Lung (tissue), 11 donors: ENCODE measurements at regions not wholly inside any gene's neighbourhood (a gene's known extent, or its start where the extent isn't known, plus 50 kb on each side); places are given as distances from the start of the nearest gene placed in this dataset.

Experiments
- ATAC-seq: fragments of 200-7000 bp; cut with Tn5 transposase; one replicate; pipeline ENCODE4 v1.9.1; 2020; ENCODE audit warnings: moderate number of reproducible peaks; ENCODE audit not compliant: insufficient read depth, low FRiP score
- DNase-seq, 3 donors: peaks; one replicate each; pipeline ENCODE4 v3.0.0-alpha.2; 2013 to 2017
- H3K27ac ChIP-seq, 2 donors: one replicate each; pipeline ENCODE4 v1.5.1; 2013; ENCODE audit warnings: mild to moderate bottlenecking in 2 of 2, moderate library complexity in 2 of 2, control low read depth in 1 of 2, inconsistent platforms in 1 of 2, low read depth in 1 of 2, low read length in 1 of 2
- H3K27me3 ChIP-seq, 3 donors: one replicate each; pipeline ENCODE4 v1.5.1; 2013; ENCODE audit warnings: low read length in 2 of 3; ENCODE audit not compliant: control insufficient read depth in 3 of 3, insufficient read depth in 3 of 3
- H3K36me3 ChIP-seq, 4 donors: one replicate each; pipeline ENCODE4 v1.5.1; 2013; ENCODE audit warnings: low read length in 4 of 4, mild to moderate bottlenecking in 1 of 4, moderate library complexity in 1 of 4; ENCODE audit not compliant: control insufficient read depth in 4 of 4, insufficient read depth in 4 of 4
- H3K4me1 ChIP-seq, 5 donors: one replicate each; pipeline ENCODE4 v1.5.1; 2013; ENCODE audit warnings: low read length in 5 of 5, mild to moderate bottlenecking in 2 of 5, moderate library complexity in 1 of 5; ENCODE audit not compliant: control insufficient read depth in 5 of 5, insufficient read depth in 5 of 5
- H3K4me3 ChIP-seq: one replicate; pipeline ENCODE4 v1.5.1; 2013; ENCODE audit warnings: mild to moderate bottlenecking, control low read depth, moderate library complexity
- H3K9ac ChIP-seq, 2 donors: one replicate each; pipeline ENCODE4 v1.5.1; 2013; ENCODE audit warnings: low read length in 2 of 2, control low read depth in 1 of 2; ENCODE audit not compliant: insufficient read depth in 1 of 2
- H3K9me3 ChIP-seq, 4 donors: one replicate each; pipeline ENCODE4 v1.5.1; 2013; ENCODE audit warnings: low read length in 3 of 4, mild to moderate bottlenecking in 1 of 4, moderate library complexity in 1 of 4; ENCODE audit not compliant: control insufficient read depth in 4 of 4, insufficient read depth in 3 of 4
- WGBS, 2 donors: extraction: QIAGEN DNeasy Blood & Tissue Kit; methylation state at CpG; one replicate each; pipeline ENCODE4 v1.1.7; 2013; 5-methylcytosine and 5-hydroxymethylcytosine counted together
- TF ChIP-seq, protein P1 (sequence below): IDR thresholded peaks from 2 replicates; pipeline ENCODE4 v1.5.1; 2012; ENCODE audit warnings: mild to moderate bottlenecking; ENCODE audit errors: control extremely low read depth, extremely low read depth
- donor health status: control.
- donor health status: control.
- donor health status: Bipolar disorder and iron deficiency.
- donor health status: healthy.
- donor health status: DM: yes; HTN: yes; CAD: no.

GRCh38 chr20:10730629-10731183, 56.9 kb upstream of the JAG1 start:
- 71 to 73% methylated on average over 1 of the region's 1 CpG for WGBS, 2 donors
- no peak for DNase-seq
- no peaks in the 10 kb centered on the region for H3K27me3 ChIP-seq
- no peak overlapping the region for H3K4me3 ChIP-seq
- TF ChIP-seq, protein P1, sequence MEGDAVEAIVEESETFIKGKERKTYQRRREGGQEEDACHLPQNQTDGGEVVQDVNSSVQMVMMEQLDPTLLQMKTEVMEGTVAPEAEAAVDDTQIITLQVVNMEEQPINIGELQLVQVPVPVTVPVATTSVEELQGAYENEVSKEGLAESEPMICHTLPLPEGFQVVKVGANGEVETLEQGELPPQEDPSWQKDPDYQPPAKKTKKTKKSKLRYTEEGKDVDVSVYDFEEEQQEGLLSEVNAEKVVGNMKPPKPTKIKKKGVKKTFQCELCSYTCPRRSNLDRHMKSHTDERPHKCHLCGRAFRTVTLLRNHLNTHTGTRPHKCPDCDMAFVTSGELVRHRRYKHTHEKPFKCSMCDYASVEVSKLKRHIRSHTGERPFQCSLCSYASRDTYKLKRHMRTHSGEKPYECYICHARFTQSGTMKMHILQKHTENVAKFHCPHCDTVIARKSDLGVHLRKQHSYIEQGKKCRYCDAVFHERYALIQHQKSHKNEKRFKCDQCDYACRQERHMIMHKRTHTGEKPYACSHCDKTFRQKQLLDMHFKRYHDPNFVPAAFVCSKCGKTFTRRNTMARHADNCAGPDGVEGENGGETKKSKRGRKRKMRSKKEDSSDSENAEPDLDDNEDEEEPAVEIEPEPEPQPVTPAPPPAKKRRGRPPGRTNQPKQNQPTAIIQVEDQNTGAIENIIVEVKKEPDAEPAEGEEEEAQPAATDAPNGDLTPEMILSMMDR: no peak
- no peaks in the 10 kb centered on the region for H3K36me3 ChIP-seq
- no peak overlapping the region for H3K9ac ChIP-seq
- peaks cover 0 to 3% (median 0%) of the 10 kb centered on the region in 4 donors for H3K9me3 ChIP-seq
- no peak overlapping the region for H3K27ac ChIP-seq
- H3K4me1 ChIP-seq: peaks cover 0 to 6% (median 0%) of the 10 kb centered on the region in 5 donors
- no peak for ATAC-seq

DNA sequence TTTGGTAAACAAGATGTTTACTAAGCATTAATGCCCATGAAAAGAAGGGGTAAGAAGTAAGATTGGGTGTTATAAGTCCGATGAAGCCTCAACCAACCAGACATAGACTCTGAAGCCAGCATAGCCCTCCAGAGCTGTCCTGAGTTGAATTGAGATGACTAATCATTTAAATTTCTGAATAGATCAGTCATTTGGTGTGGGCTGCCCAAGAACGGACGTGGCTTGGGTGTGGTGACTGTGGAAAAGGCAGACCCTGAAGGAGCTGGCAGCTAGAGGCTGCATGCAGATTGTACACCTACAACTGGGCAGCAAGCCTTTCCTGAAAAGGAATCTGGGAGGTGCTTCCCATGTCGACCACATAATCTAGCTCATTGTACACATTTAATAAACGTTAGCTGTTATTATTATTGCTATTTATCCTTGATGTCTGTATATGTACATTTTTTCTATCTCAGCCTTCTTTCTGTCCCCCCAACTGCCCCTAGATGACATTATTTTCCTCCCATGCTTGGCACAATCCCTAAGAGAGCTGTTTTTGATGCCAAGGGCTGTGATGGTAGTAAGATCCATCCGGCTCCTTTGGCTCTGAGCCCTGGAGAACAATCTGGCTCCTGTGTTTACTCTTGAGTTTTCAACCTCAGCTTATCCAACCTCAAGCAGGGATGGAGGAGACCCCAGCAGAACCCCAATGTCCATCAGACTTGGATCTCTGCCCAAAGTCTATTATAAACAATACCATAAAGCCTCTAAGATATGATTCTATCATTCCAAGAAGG, 57.6 kb upstream of the JAG1 start:
- H3K9ac ChIP-seq: no peak overlapping the region
- TF ChIP-seq, protein P1: no peak
- H3K4me3 ChIP-seq: no peak overlapping the region
- H3K4me1 ChIP-seq: peaks cover 0 to 6% (median 0%) of the 10 kb centered on the region in 5 donors
- H3K27me3 ChIP-seq: no peaks in the 10 kb centered on the region
- 56 to 65% methylated on average over 6 of the region's 6 CpGs for WGBS, 2 donors
- no peaks in the 10 kb centered on the region for H3K36me3 ChIP-seq
- H3K27ac ChIP-seq: no peak overlapping the region
- DNase-seq (peak; percentile 60 to 81 (median 72)), ATAC-seq (no peak)
- peaks cover 0 to 3% (median 0%) of the 10 kb centered on the region in 4 donors for H3K9me3 ChIP-seq

DNA sequence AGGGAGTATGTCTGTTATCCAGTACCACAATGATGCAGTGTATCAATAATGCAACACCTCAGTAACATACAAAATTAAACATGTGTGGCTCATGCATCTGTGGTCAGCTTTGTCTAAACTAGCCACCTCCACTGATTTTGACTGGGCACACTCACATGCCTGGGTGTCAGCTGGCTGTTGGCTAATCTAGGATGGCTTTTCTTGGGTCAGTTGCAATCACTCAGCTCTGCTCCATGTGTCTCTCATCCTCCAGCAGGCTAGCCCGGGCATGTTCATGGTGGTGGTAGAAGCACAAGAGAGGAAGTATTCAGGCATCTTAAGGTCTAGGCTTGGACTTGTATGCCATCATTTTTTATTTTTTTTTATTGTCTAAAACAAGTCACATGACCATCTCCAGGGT, 59.3 kb upstream of the JAG1 start:
- WGBS, 2 donors: 98 to 100% methylated on average over 1 of the region's 1 CpG

More for the DNA sequence above, 59.3 kb upstream of the JAG1 start:
- DNase-seq: no peak
- Histone ChIP-seq H3K36me3 (no peaks in the 10 kb centered on the region), H3K4me3 (no peak overlapping the region), H3K27me3 (no peaks in the 10 kb centered on the region), H3K9me3 (peaks cover 0 to 3% (median 0%) of the 10 kb centered on the region in 4 donors), H3K27ac (no peak overlapping the region), H3K4me1 (peaks cover 0 to 6% (median 0%) of the 10 kb centered on the region in 5 donors), H3K9ac (no peak overlapping the region)
- TF ChIP-seq, protein P1: no peak
- ATAC-seq: no peak
